ENCODE measurements at regions not wholly inside any gene's neighbourhood (a gene's known extent, or its start where the extent isn't known, plus 50 kb on each side); places are given as distances from the start of the nearest gene placed in this dataset.

DNA sequence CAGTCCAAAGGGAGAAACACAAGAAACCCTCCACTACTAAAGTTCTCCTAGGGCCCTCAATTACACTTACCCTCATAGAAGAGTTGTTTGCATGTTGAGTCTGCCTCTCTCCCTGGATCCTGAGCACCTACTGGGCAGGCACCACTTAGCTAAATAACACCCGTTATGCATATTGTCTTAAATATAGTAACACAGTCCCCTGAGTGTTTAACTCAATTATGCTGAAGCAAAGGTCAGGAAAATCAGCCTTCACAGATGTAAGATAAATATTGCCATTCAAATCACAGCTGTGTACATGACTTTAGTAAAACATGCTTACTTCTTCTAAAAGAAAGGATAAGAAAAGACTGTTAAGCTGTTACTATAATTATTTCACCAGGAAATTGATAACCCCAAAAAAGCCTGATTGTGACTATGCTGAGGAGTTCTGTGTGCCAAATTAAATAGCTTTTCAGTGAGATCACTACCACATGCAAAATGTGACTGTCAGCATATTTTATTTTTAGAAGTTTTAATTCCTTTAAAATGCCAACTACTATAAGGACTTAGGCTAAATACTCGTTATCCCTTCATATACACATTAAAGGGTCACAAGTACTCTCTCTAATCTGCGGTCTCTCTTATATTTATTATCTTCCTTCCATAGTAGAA lies 733.9 kb upstream of the PHF14 start:
- TF ChIP-seq POLR2AphosphoS5 (IDR thresholded peaks at IDR 0.05; ENCODE audit: low read depth, low read length) (no peak), SIN3A (IDR thresholded peaks at IDR 0.05; ENCODE audit: borderline replicate concordance, insufficient read depth, low read length) (no peak), TAF1 (IDR thresholded peaks at IDR 0.05; ENCODE audit: borderline replicate concordance, insufficient read depth, low read length) (no peak)

Data from PFSK-1 (cell line).